NCI-H1694 treated with DMSO at 0.1 percent for 48 hours (cell line): ENCODE measurements at regions not wholly inside any gene's neighbourhood (a gene's known extent, or its start where the extent isn't known, plus 50 kb on each side); places are given as distances from the start of the nearest gene placed in this dataset.
A peak's percentile ranks its signal among the peaks of the same experiment; 100 is the strongest.
"Not testable (repeated sequence)": the region's sequence is repeated elsewhere in the genome, so short reads cannot be mapped to it uniquely, and the experiment has no call there.

Experiments
- DNase-seq: peaks from one replicate; lab custom pipeline; 2025; lab: John Stamatoyannopoulos, UW

GRCh38 chr10:32217216-32217615, 129.7 kb downstream of the EPC1 start:
- peak; percentile 48 for DNase-seq

- not testable (repeated sequence) for DNase-seq
These were observed 133.1 kb downstream of the EPC1 start for GRCh38 chr10:32213838-32214237.

GRCh38 chr10:32211046-32211363, 136.0 kb downstream of the EPC1 start:
- DNase-seq, result no peak

GRCh38 chr10:32210306-32211045, 136.5 kb downstream of the EPC1 start:
- DNase-seq, result peak; percentile 54

- not testable (repeated sequence) for DNase-seq
These were observed 139.0 kb downstream of the EPC1 start for GRCh38 chr10:32208005-32208404.

GRCh38 chr10:32207544-32207943, 139.4 kb downstream of the EPC1 start:
- DNase-seq, result no peak

GRCh38 chr10:32205670-32206069, 141.3 kb downstream of the EPC1 start:
- DNase-seq, result no peak

- DNase-seq, result no peak
These were observed 142.4 kb downstream of the EPC1 start for GRCh38 chr10:32204606-32205005.

GRCh38 chr10:32199714-32200394, 143.6 kb upstream of the KIF5B start:
- DNase-seq, result no peak

GRCh38 chr10:32197423-32197822, 141.2 kb upstream of the KIF5B start:
- no peak for DNase-seq

GRCh38 chr10:32190890-32191491, 134.8 kb upstream of the KIF5B start:
- DNase-seq, result peak; percentile 60

GRCh38 chr10:32189400-32190084, 133.3 kb upstream of the KIF5B start:
- peak; percentile 20 for DNase-seq

- not testable (repeated sequence) for DNase-seq
These were observed 132.4 kb upstream of the KIF5B start for GRCh38 chr10:32188601-32189000.

GRCh38 chr10:32187686-32188085, 131.5 kb upstream of the KIF5B start:
- DNase-seq, result no peak

- DNase-seq, result not testable (repeated sequence)
These were observed 127.4 kb upstream of the KIF5B start for GRCh38 chr10:32183652-32184051.

- no peak for DNase-seq
These were observed 126.3 kb upstream of the KIF5B start for GRCh38 chr10:32182476-32182875.

- DNase-seq, result no peak
These were observed 124.4 kb upstream of the KIF5B start for GRCh38 chr10:32180390-32181280.

GRCh38 chr10:32179836-32180235, 123.6 kb upstream of the KIF5B start:
- DNase-seq, result no peak

- not testable (repeated sequence) for DNase-seq
These were observed 121.4 kb upstream of the KIF5B start for GRCh38 chr10:32177594-32177993.

- no peak for DNase-seq
These were observed 119.4 kb upstream of the KIF5B start for GRCh38 chr10:32175629-32176028.

GRCh38 chr10:32174349-32174893, 118.2 kb upstream of the KIF5B start:
- DNase-seq, result no peak
